Keratinocyte (primary cell): ENCODE measurements at regions not wholly inside any gene's neighbourhood (a gene's known extent, or its start where the extent isn't known, plus 50 kb on each side); places are given as distances from the start of the nearest gene placed in this dataset.

Experiments
- EZH2 ChIP-seq: IDR thresholded peaks from one replicate; pipeline ENCODE4 v1.6.1; 2012; ENCODE audit warnings: inconsistent platforms, mild to moderate bottlenecking, low read length, moderate library complexity
- TF ChIP-seq, protein P1 (sequence below), 3 experiments: IDR thresholded peaks in 1 of 3; conservative IDR thresholded peaks in 1 of 3; optimal IDR thresholded peaks in 1 of 3; 2 replicates in 2 of 3; 3 replicates in 1 of 3; pipeline versions ENCODE3 to v1.5.1; 2011; ENCODE audit warnings: low read length in 3 of 3, mild to moderate bottlenecking in 3 of 3, moderate library complexity in 2 of 3, control low read depth in 1 of 3, inconsistent platforms in 1 of 3; ENCODE audit not compliant: insufficient read depth in 2 of 3; ENCODE audit errors: extremely low read depth in 1 of 3

DNA sequence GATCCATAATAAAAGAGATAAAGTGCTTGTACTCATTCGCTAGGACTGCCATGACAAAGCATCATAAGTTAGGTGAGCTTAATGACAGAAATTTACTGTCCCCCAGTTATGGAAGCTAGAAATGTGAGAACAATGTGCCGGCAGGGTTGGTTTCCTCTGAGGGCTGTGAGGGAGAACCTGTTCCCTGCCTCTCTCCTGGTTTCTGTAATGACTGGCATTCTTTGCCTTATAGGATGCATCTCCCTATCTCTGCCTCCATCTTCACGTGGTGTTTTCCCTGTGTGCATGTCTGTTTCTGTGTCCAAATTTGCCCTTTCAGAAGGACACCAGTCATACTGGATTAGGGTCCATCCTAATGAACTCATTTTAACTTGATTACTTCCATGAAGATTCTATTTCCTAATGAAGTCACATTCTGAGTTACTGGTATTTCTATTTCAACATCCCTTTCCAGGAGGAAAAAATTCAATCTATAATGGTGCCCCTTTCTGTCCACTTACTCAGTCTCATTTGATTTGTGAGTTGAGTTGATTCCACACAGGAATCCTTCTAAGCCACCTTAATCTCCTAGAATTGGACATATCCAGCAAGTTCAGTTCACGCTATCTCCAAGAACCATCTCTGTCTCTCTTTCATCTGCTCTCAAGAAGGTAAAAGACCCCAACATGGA is 71.2 kb upstream of the LIPC start:
- TF ChIP-seq, protein P1, sequence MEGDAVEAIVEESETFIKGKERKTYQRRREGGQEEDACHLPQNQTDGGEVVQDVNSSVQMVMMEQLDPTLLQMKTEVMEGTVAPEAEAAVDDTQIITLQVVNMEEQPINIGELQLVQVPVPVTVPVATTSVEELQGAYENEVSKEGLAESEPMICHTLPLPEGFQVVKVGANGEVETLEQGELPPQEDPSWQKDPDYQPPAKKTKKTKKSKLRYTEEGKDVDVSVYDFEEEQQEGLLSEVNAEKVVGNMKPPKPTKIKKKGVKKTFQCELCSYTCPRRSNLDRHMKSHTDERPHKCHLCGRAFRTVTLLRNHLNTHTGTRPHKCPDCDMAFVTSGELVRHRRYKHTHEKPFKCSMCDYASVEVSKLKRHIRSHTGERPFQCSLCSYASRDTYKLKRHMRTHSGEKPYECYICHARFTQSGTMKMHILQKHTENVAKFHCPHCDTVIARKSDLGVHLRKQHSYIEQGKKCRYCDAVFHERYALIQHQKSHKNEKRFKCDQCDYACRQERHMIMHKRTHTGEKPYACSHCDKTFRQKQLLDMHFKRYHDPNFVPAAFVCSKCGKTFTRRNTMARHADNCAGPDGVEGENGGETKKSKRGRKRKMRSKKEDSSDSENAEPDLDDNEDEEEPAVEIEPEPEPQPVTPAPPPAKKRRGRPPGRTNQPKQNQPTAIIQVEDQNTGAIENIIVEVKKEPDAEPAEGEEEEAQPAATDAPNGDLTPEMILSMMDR (optimal IDR thresholded peaks at IDR 0.05 in 1 of 3, IDR thresholded peaks at IDR 0.05 in 1 of 3, conservative IDR thresholded peaks at IDR 0.05 in 1 of 3; ENCODE audit: extremely low read depth in 1 of 3, insufficient read depth in 2 of 3, low read length in 3 of 3) = no peak
- no peak for TF ChIP-seq EZH2
